HUES6 (cell line): ENCODE measurements at regions not wholly inside any gene's neighbourhood (a gene's known extent, or its start where the extent isn't known, plus 50 kb on each side); places are given as distances from the start of the nearest gene placed in this dataset.
"Not testable (repeated sequence)": the region's sequence is repeated elsewhere in the genome, so short reads cannot be mapped to it uniquely, and the experiment has no call there.

Experiments used
- H3K27ac ChIP-seq: 2 replicates; pipeline ENCODE4 v1.7.0; 2013; ENCODE audit warnings: low read depth, mild to moderate bottlenecking, low read length, inconsistent platforms
- H3K27me3 ChIP-seq: 2 replicates; pipeline ENCODE4 v1.6.1; 2013; ENCODE audit warnings: low read length; ENCODE audit not compliant: control insufficient read depth, insufficient read depth
- H3K36me3 ChIP-seq: 2 replicates; pipeline ENCODE4 v1.6.1; 2013; ENCODE audit warnings: low read length; ENCODE audit not compliant: control insufficient read depth, insufficient read depth
- H3K4me1 ChIP-seq: 2 replicates; pipeline ENCODE4 v1.6.1; 2013; ENCODE audit warnings: low read length; ENCODE audit not compliant: control insufficient read depth, insufficient read depth
- H3K4me3 ChIP-seq: 2 replicates; pipeline ENCODE4 v1.5.1; 2013; ENCODE audit warnings: low read depth, low read length
- H3K9ac ChIP-seq: one replicate; pipeline ENCODE4 v1.6.1; 2013; ENCODE audit warnings: mild to moderate bottlenecking, low read length
- H3K9me3 ChIP-seq: 2 replicates; pipeline ENCODE4 v1.6.1; 2013; ENCODE audit warnings: low read depth, low read length; ENCODE audit not compliant: control insufficient read depth, insufficient read depth

GRCh38 chr3:153967260-153967659, 153.9 kb upstream of the ARHGEF26 start:
- H3K4me3 ChIP-seq: no peak overlapping the region
- no peak overlapping the region for H3K27ac ChIP-seq
- 0 out of 2 replicates have a peak, but pooled peaks cover 3% of the 10 kb centered on the region for H3K9me3 ChIP-seq
- H3K27me3 ChIP-seq: no peaks in the 10 kb centered on the region
- no peaks in the 10 kb centered on the region for H3K36me3 ChIP-seq
- no peaks in the 10 kb centered on the region for H3K4me1 ChIP-seq
- H3K9ac ChIP-seq: no peak overlapping the region

GRCh38 chr3:153970047-153970446, 151.1 kb upstream of the ARHGEF26 start:
- no peaks in the 10 kb centered on the region for H3K4me1 ChIP-seq
- no peaks in the 10 kb centered on the region for H3K36me3 ChIP-seq
- no peak overlapping the region for H3K9ac ChIP-seq
- H3K4me3 ChIP-seq: no peak overlapping the region
- no peaks in the 10 kb centered on the region for H3K27me3 ChIP-seq
- H3K27ac ChIP-seq: no peak overlapping the region
- H3K9me3 ChIP-seq: 0 out of 2 replicates have a peak, but pooled peaks cover 3% of the 10 kb centered on the region

- Histone ChIP-seq H3K27me3 (no peaks in the 10 kb centered on the region), H3K4me3 (no peak overlapping the region), H3K9me3 (0 out of 2 replicates have a peak, but pooled peaks cover 3% of the 10 kb centered on the region), H3K27ac (no peak overlapping the region), H3K4me1 (no peaks in the 10 kb centered on the region), H3K9ac (no peak overlapping the region), H3K36me3 (no peaks in the 10 kb centered on the region)
Measured at GRCh38 chr3:153970741-153971347, 150.3 kb upstream of the ARHGEF26 start.

- Histone ChIP-seq H3K4me1 (no peaks in the 10 kb centered on the region), H3K9ac (no peak overlapping the region), H3K9me3 (no peaks in the 10 kb centered on the region), H3K27ac (no peak overlapping the region), H3K27me3 (no peaks in the 10 kb centered on the region), H3K36me3 (no peaks in the 10 kb centered on the region), H3K4me3 (no peak overlapping the region)
Measured at GRCh38 chr3:153972862-153973261, 148.3 kb upstream of the ARHGEF26 start.

- H3K4me1 ChIP-seq: no peaks in the 10 kb centered on the region
- no peaks in the 10 kb centered on the region for H3K27me3 ChIP-seq
- no peak overlapping the region for H3K4me3 ChIP-seq
- H3K36me3 ChIP-seq: no peaks in the 10 kb centered on the region
- H3K9me3 ChIP-seq: no peaks in the 10 kb centered on the region
- H3K9ac ChIP-seq: no peak overlapping the region
- no peak overlapping the region for H3K27ac ChIP-seq
Measured at GRCh38 chr3:153973722-153974265, 147.4 kb upstream of the ARHGEF26 start.

GRCh38 chr3:153974614-153975013, 146.6 kb upstream of the ARHGEF26 start:
- no peaks in the 10 kb centered on the region for H3K36me3 ChIP-seq
- H3K9me3 ChIP-seq: no peaks in the 10 kb centered on the region
- H3K27me3 ChIP-seq: no peaks in the 10 kb centered on the region
- H3K27ac ChIP-seq: no peak overlapping the region
- no peak overlapping the region for H3K9ac ChIP-seq
- H3K4me3 ChIP-seq: no peak overlapping the region
- H3K4me1 ChIP-seq: no peaks in the 10 kb centered on the region

- no peaks in the 10 kb centered on the region for H3K9me3 ChIP-seq
- H3K9ac ChIP-seq: no peak overlapping the region
- peaks cover 7% of the 10 kb centered on the region; the same call in 1 of the 2 replicates for H3K4me1 ChIP-seq
- no peaks in the 10 kb centered on the region for H3K27me3 ChIP-seq
- no peaks in the 10 kb centered on the region for H3K36me3 ChIP-seq
- no peak overlapping the region for H3K4me3 ChIP-seq
- H3K27ac ChIP-seq: no peak overlapping the region
Measured at GRCh38 chr3:153976891-153977554, 144.2 kb upstream of the ARHGEF26 start.

GRCh38 chr3:153978006-153978405, 143.2 kb upstream of the ARHGEF26 start:
- Histone ChIP-seq H3K9ac (no peak overlapping the region), H3K27ac (no peak overlapping the region), H3K36me3 (no peaks in the 10 kb centered on the region), H3K4me1 (peaks cover 7% of the 10 kb centered on the region; the same call in 1 of the 2 replicates), H3K4me3 (no peak overlapping the region), H3K9me3 (no peaks in the 10 kb centered on the region), H3K27me3 (no peaks in the 10 kb centered on the region)

- Histone ChIP-seq H3K9me3 (no peaks in the 10 kb centered on the region), H3K4me1 (peaks cover 7% of the 10 kb centered on the region; the same call in 1 of the 2 replicates), H3K27me3 (no peaks in the 10 kb centered on the region), H3K27ac (no peak overlapping the region), H3K4me3 (no peak overlapping the region), H3K36me3 (no peaks in the 10 kb centered on the region), H3K9ac (no peak overlapping the region)
Measured at GRCh38 chr3:153979418-153980251, 141.6 kb upstream of the ARHGEF26 start.

GRCh38 chr3:153980252-153980590, 141.0 kb upstream of the ARHGEF26 start:
- Histone ChIP-seq H3K4me1 (peaks cover 7% of the 10 kb centered on the region; the same call in 1 of the 2 replicates), H3K36me3 (no peaks in the 10 kb centered on the region), H3K27ac (no peak overlapping the region), H3K9ac (no peak overlapping the region), H3K27me3 (no peaks in the 10 kb centered on the region), H3K9me3 (no peaks in the 10 kb centered on the region), H3K4me3 (no peak overlapping the region)

- H3K9ac ChIP-seq, H3K4me3 ChIP-seq, H3K36me3 ChIP-seq, H3K4me1 ChIP-seq, H3K27me3 ChIP-seq, H3K9me3 ChIP-seq, H3K27ac ChIP-seq: not testable (repeated sequence)
Measured at GRCh38 chr3:153997364-153997763, 123.8 kb upstream of the ARHGEF26 start.
